ENCODE measurements at regions not wholly inside any gene's neighbourhood (a gene's known extent, or its start where the extent isn't known, plus 50 kb on each side); places are given as distances from the start of the nearest gene placed in this dataset.

- TF ChIP-seq CTCF (conservative IDR thresholded peaks at IDR 0.05 in 1 of 2, IDR thresholded peaks at IDR 0.05 in 1 of 2; ENCODE audit: low read depth in 1 of 2, low read length in 2 of 2) = no peak
- TF ChIP-seq EZH2 (IDR thresholded peaks at IDR 0.05; ENCODE audit: low read length, missing control alignments) = no peak
Observed at GRCh38 chr7:69205581-69205980, 392.7 kb upstream of the AUTS2 start.

Data from fibroblast of lung (primary cell).